Mesenchymal stem cell (in vitro differentiated cells and primary cell): ENCODE measurements at regions not wholly inside any gene's neighbourhood (a gene's known extent, or its start where the extent isn't known, plus 50 kb on each side); places are given as distances from the start of the nearest gene placed in this dataset.

Source experiments
- DNase-seq: peaks from one replicate; pipeline ENCODE4 v3.0.0-alpha.2; 2013
- H2AFZ ChIP-seq: one replicate; pipeline ENCODE4 v1.6.1; 2013; ENCODE audit warnings: low read depth, mild to moderate bottlenecking, control low read depth, inconsistent platforms, low read length, moderate library complexity
- H2AK5ac ChIP-seq: 2 replicates; pipeline ENCODE4 v1.6.1; 2013; ENCODE audit warnings: low read length, moderate library complexity, mild to moderate bottlenecking, inconsistent platforms; ENCODE audit not compliant: severe bottlenecking
- H2BK120ac ChIP-seq: one replicate; pipeline ENCODE4 v1.6.1; 2013; ENCODE audit warnings: low read depth, mild to moderate bottlenecking, inconsistent platforms, low read length, moderate library complexity
- H2BK12ac ChIP-seq, 2 experiments: one replicate each; pipeline ENCODE4 v1.6.1; 2013; ENCODE audit warnings: inconsistent platforms in 2 of 2, low read length in 2 of 2, mild to moderate bottlenecking in 2 of 2, moderate library complexity in 2 of 2, control low read depth in 1 of 2
- H2BK15ac ChIP-seq: one replicate; pipeline ENCODE4 v1.6.1; 2013; ENCODE audit warnings: mild to moderate bottlenecking, low read depth, inconsistent platforms; ENCODE audit not compliant: poor library complexity, severe bottlenecking
- H2BK5ac ChIP-seq: 2 replicates; pipeline ENCODE4 v1.6.1; 2013; ENCODE audit warnings: low read depth, mild to moderate bottlenecking, low read length, control low read depth, inconsistent platforms; ENCODE audit not compliant: poor library complexity, severe bottlenecking
- H3K14ac ChIP-seq, 2 experiments: one replicate each; pipeline ENCODE4 v1.6.1; 2013; ENCODE audit warnings: inconsistent platforms in 2 of 2, low read length in 2 of 2, control low read depth in 1 of 2, mild to moderate bottlenecking in 1 of 2, moderate library complexity in 1 of 2
- H3K18ac ChIP-seq, 2 experiments: one replicate each; pipeline ENCODE4 v1.6.1; 2013; ENCODE audit warnings: inconsistent platforms in 2 of 2, low read length in 2 of 2, control low read depth in 1 of 2, low read depth in 1 of 2, mild to moderate bottlenecking in 1 of 2
- H3K23ac ChIP-seq, 2 experiments: one replicate each; pipeline ENCODE4 v1.6.1; 2013; ENCODE audit warnings: inconsistent platforms in 2 of 2, low read length in 2 of 2, mild to moderate bottlenecking in 2 of 2, moderate library complexity in 2 of 2, control low read depth in 1 of 2
- H3K27ac ChIP-seq: 2 replicates; pipeline ENCODE4 v1.5.1; 2013; ENCODE audit warnings: mild to moderate bottlenecking, moderate library complexity, low read length, control low read depth, inconsistent platforms; ENCODE audit not compliant: poor library complexity, severe bottlenecking
- H3K27me3 ChIP-seq, 2 experiments: 2 replicates each; pipeline versions ENCODE4 v1.6.1 to v1.7.0; 2013; ENCODE audit warnings: low read length in 2 of 2, mild to moderate bottlenecking in 2 of 2, moderate library complexity in 2 of 2, control low read depth in 1 of 2, inconsistent platforms in 1 of 2; ENCODE audit not compliant: control insufficient read depth in 1 of 2, insufficient read depth in 1 of 2
- H3K36me3 ChIP-seq, 2 experiments: 2 replicates each; pipeline versions ENCODE4 v1.6.1 to v1.7.0; 2013; ENCODE audit warnings: low read length in 2 of 2, control low read depth in 1 of 2, inconsistent platforms in 1 of 2, low read depth in 1 of 2, mild to moderate bottlenecking in 1 of 2; ENCODE audit not compliant: insufficient read depth in 2 of 2, control insufficient read depth in 1 of 2
- H3K4ac ChIP-seq, 2 experiments: one replicate each; pipeline ENCODE4 v1.6.1; 2013; ENCODE audit warnings: inconsistent platforms in 2 of 2, low read length in 2 of 2, mild to moderate bottlenecking in 2 of 2, moderate library complexity in 2 of 2, control low read depth in 1 of 2, low read depth in 1 of 2
- H3K4me1 ChIP-seq: 2 replicates; pipeline ENCODE4 v1.6.1; 2013; ENCODE audit warnings: low read depth, low read length, control low read depth; ENCODE audit not compliant: control insufficient read depth, insufficient read depth
- H3K4me2 ChIP-seq: 2 replicates; pipeline ENCODE4 v1.6.1; 2013; ENCODE audit warnings: low read length, mild to moderate bottlenecking, inconsistent platforms; ENCODE audit not compliant: poor library complexity, severe bottlenecking
- H3K4me3 ChIP-seq, 2 experiments: 2 replicates each; pipeline versions ENCODE4 v1.5.1 to v1.7.0; 2013; ENCODE audit warnings: low read length in 2 of 2, mild to moderate bottlenecking in 2 of 2, control low read depth in 1 of 2, low read depth in 1 of 2; ENCODE audit not compliant: insufficient read depth in 1 of 2
- H3K79me1 ChIP-seq: replicated peaks from 2 replicates; pipeline ENCODE4 v1.6.1; 2013; ENCODE audit warnings: mild to moderate bottlenecking, control low read depth, low read length, inconsistent platforms; ENCODE audit not compliant: poor library complexity, severe bottlenecking
- H3K9ac ChIP-seq: 2 replicates; pipeline ENCODE4 v1.7.0; 2013; ENCODE audit warnings: mild to moderate bottlenecking, low read length, moderate library complexity
- H3K9me3 ChIP-seq: 2 replicates; pipeline ENCODE4 v1.7.0; 2013; ENCODE audit warnings: mild to moderate bottlenecking, low read length; ENCODE audit not compliant: control insufficient read depth
- H4K8ac ChIP-seq: one replicate; pipeline ENCODE4 v1.6.1; 2013; ENCODE audit warnings: inconsistent platforms, mild to moderate bottlenecking, low read length, moderate library complexity
- H4K91ac ChIP-seq: one replicate; pipeline ENCODE4 v1.6.1; 2013; ENCODE audit warnings: mild to moderate bottlenecking, low read length, inconsistent platforms
- WGBS: methylation state at CpG from one replicate; pipeline ENCODE4 v1.1.7; 2013; ENCODE audit warnings: mixed read lengths; 5-methylcytosine and 5-hydroxymethylcytosine counted together

DNA sequence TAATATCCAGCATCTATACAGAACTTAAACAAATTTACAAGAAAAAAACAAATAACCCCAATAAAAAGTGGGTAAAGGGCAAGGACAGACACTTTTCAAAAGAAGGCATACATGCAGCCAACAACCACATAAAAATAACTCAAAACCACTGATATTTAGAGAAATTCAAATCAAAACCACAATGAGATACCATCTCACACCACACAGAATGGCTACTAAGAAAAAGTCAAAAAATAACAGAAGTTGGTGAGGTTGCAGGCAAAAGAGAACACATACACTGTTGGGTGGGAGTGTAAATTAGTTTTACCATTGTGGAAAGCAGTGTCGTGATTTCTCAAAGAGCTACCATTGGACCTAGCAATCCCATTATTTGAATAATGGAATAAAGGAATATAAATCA is 1973.9 kb upstream of the LRRTM1 start:
- no peak overlapping the region for H4K91ac ChIP-seq
- H3K4me2 ChIP-seq: no peak overlapping the region
- no CpG with 5 or more reads among the region's 1 CpG for WGBS

DNA sequence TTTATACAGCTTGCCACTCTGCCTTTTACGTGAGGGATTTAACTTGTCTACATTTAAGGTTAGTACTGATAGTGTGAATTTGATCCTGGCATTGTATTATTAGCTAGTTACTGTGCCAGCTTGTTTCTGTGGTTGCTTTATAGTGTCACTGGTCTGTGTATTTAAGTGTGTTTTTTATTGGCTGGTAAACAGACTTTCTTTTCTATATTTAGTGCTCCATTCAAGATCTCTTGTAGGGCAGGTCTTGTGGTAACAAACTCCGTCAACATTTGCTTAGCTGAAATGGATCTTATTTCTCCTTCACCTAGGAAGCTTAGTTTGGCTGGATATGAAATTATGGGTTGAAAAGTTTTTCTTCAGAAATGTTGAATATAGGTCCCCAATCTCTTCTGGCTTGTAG is 1971.0 kb upstream of the LRRTM1 start:
- 72% methylated on average over 2 of the region's 2 CpGs for WGBS
- no peaks in the 10 kb centered on the region for H3K79me1 ChIP-seq
- H2BK120ac ChIP-seq: no peak overlapping the region
- no peak overlapping the region for H4K8ac ChIP-seq
- no peaks in the 10 kb centered on the region for H3K36me3 ChIP-seq
- H3K27ac ChIP-seq: no peak overlapping the region
- H2BK12ac ChIP-seq: no peak overlapping the region
- H3K27me3 ChIP-seq: no peaks in the 10 kb centered on the region
- H3K9ac ChIP-seq: no peak overlapping the region
- no peak overlapping the region for H3K23ac ChIP-seq
- no peak overlapping the region for H2AK5ac ChIP-seq
- H3K4me1 ChIP-seq: no peaks in the 10 kb centered on the region
- H3K4me2 ChIP-seq: no peak overlapping the region
- H3K4me3 ChIP-seq: no peak overlapping the region
- H2BK5ac ChIP-seq: no peak overlapping the region
- DNase-seq: no peak
- H2BK15ac ChIP-seq: no peak overlapping the region
- peaks cover 3% of the 10 kb centered on the region for H3K9me3 ChIP-seq
- H2AFZ ChIP-seq: no peak overlapping the region
- H3K4ac ChIP-seq: no peak overlapping the region
- H3K18ac ChIP-seq: no peak overlapping the region
- H4K91ac ChIP-seq: no peak overlapping the region
- H3K14ac ChIP-seq: no peak overlapping the region

More for the DNA sequence above, 1973.9 kb upstream of the LRRTM1 start:
- Histone ChIP-seq H3K4ac (no peak overlapping the region), H3K4me3 (no peak overlapping the region), H3K14ac (no peak overlapping the region), H3K18ac (no peak overlapping the region), H3K23ac (no peak overlapping the region), H2BK5ac (no peak overlapping the region), H3K79me1 (no peaks in the 10 kb centered on the region), H2BK120ac (no peak overlapping the region), H2BK12ac (no peak overlapping the region), H3K4me1 (no peaks in the 10 kb centered on the region), H2BK15ac (no peak overlapping the region), H3K9me3 (peaks cover 3% of the 10 kb centered on the region), H2AK5ac (no peak overlapping the region), H4K8ac (no peak overlapping the region), H3K9ac (no peak overlapping the region), H2AFZ (no peak overlapping the region), H3K36me3 (no peaks in the 10 kb centered on the region), H3K27me3 (no peaks in the 10 kb centered on the region), H3K27ac (no peak overlapping the region)
- no peak for DNase-seq

- Histone ChIP-seq H2BK15ac (no peak overlapping the region), H3K4me2 (no peak overlapping the region), H4K8ac (no peak overlapping the region), H2BK5ac (no peak overlapping the region), H3K4me3 (no peak overlapping the region), H3K4ac (no peak overlapping the region), H3K79me1 (no peaks in the 10 kb centered on the region), H3K36me3 (no peaks in the 10 kb centered on the region), H3K4me1 (no peaks in the 10 kb centered on the region), H3K14ac (no peak overlapping the region), H2BK12ac (no peak overlapping the region), H3K9ac (no peak overlapping the region), H2AFZ (no peak overlapping the region), H2BK120ac (no peak overlapping the region), H3K9me3 (no peaks in the 10 kb centered on the region), H4K91ac (no peak overlapping the region), H3K18ac (no peak overlapping the region), H2AK5ac (no peak overlapping the region), H3K27me3 (no peaks in the 10 kb centered on the region), H3K27ac (no peak overlapping the region), H3K23ac (no peak overlapping the region)
- DNase-seq: no peak
Observed at GRCh38 chr2:82268446-82268845, 1963.9 kb upstream of the LRRTM1 start.

DNA sequence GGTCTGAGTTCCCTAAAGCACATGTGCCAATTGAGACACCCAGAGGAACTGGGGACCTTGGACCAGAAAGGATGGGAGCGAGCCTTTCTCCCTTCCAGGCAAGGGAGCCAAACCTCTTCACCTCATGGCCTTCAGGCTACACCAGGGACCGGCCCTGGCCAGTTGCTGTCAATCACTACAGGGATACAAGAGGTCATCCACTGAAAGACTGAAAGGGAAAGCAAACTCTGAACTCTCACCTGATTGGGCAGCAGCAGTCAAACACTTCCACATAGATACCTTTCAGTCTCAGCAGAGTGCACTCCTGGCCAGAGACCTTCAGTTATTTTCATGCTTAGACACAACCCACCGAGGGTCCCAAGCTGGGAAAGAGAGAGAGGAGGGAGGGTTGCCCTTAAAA is 1956.0 kb upstream of the LRRTM1 start:
- 67% methylated on average over 3 of the region's 3 CpGs for WGBS

More for the DNA sequence above, 1956.0 kb upstream of the LRRTM1 start:
- Histone ChIP-seq H4K8ac (no peak overlapping the region), H3K79me1 (no peaks in the 10 kb centered on the region), H3K18ac (no peak overlapping the region), H3K27me3 (no peaks in the 10 kb centered on the region), H3K4me2 (no peak overlapping the region), H3K14ac (no peak overlapping the region), H2BK15ac (no peak overlapping the region), H2BK12ac (no peak overlapping the region), H2BK120ac (no peak overlapping the region), H2BK5ac (no peak overlapping the region), H3K4ac (no peak overlapping the region), H2AK5ac (no peak overlapping the region), H3K23ac (no peak overlapping the region), H3K9me3 (peaks cover 4% of the 10 kb centered on the region), H2AFZ (no peak overlapping the region), H3K4me1 (no peaks in the 10 kb centered on the region), H3K36me3 (no peaks in the 10 kb centered on the region), H3K4me3 (no peak overlapping the region), H3K27ac (no peak overlapping the region), H4K91ac (no peak overlapping the region), H3K9ac (no peak overlapping the region)
- DNase-seq: no peak
